Progenitor cell of endocrine pancreas (in vitro differentiated cells): ENCODE measurements at regions not wholly inside any gene's neighbourhood (a gene's known extent, or its start where the extent isn't known, plus 50 kb on each side); places are given as distances from the start of the nearest gene placed in this dataset.

Experiments used
- DNase-seq: peaks from one replicate; pipeline ENCODE4 v3.0.0; 2021; ENCODE audit warnings: low spot score; ENCODE audit not compliant: unreplicated experiment
- H3K27ac Mint-ChIP-seq: 2 replicates; pipeline ENCODE4 v1.8.0; 2021; ENCODE audit warnings: mild to moderate bottlenecking, moderate library complexity, mixed read lengths
- H3K27me3 Mint-ChIP-seq: 2 replicates; pipeline ENCODE4 v1.8.0; 2021; ENCODE audit warnings: mixed read lengths
- H3K36me3 Mint-ChIP-seq: 2 replicates; pipeline ENCODE4 v1.8.0; 2022; ENCODE audit warnings: mixed read lengths; ENCODE audit not compliant: insufficient read depth
- H3K4me1 Mint-ChIP-seq: 2 replicates; pipeline ENCODE4 v1.8.0; 2021; ENCODE audit warnings: low read depth, mixed read lengths
- H3K4me3 Mint-ChIP-seq: 2 replicates; pipeline ENCODE4 v1.8.0; 2021; ENCODE audit warnings: low read depth, mild to moderate bottlenecking, moderate library complexity, mixed read lengths
- H3K9me3 Mint-ChIP-seq: 2 replicates; pipeline ENCODE4 v1.8.0; 2021; ENCODE audit warnings: low read depth, mixed read lengths
- CTCF ChIP-seq: fragments of 200-600 bp; sonication (generic); IDR thresholded peaks from one replicate; pipeline ENCODE4 v1.5.0; 2021; ENCODE audit warnings: antibody characterized with exemption, mild to moderate bottlenecking; ENCODE audit not compliant: unreplicated experiment

GRCh38 chr15:26128611-26129140 is 265.5 kb upstream of the ATP10A start:
- Mint-ChIP-seq H3K27ac (no peak overlapping the region), H3K4me1 (peaks cover 10% of the 10 kb centered on the region)

DNA sequence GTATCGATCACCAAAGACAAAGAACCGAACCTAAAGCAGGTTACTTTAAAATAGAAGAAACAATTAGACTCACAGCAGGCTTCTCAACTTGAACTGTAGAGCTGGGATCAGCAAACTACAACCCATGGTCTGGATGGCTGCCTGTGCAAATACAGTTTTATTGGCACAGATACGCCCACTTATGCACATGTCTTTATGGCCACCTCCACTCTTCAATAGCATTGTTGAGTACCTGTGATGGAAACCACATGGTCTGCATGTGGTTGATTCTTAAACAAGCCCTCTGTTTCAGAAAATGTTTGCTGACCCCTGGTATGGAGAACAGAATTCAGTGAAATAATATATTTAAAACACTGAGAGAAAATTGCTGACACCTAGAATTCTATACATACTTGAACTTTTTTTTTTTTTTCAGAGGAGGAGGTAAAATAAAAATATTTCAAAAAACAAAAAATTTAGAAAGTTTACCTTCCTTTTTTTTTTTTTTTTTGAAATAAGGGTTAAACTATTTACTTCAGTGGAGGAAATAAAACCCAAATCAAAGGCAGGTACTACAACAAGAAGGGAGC is 263.8 kb upstream of the ATP10A start:
- H3K27me3 Mint-ChIP-seq, result peaks cover 2% of the 10 kb centered on the region
- H3K36me3 Mint-ChIP-seq, result no peaks in the 10 kb centered on the region
- no peak for TF ChIP-seq CTCF
- DNase-seq, result no peak
- no peak overlapping the region for H3K27ac Mint-ChIP-seq
- no peak overlapping the region for H3K4me3 Mint-ChIP-seq
- peaks cover 3% of the 10 kb centered on the region for H3K9me3 Mint-ChIP-seq
- peaks cover 1% of the 10 kb centered on the region for H3K4me1 Mint-ChIP-seq

More at GRCh38 chr15:26128611-26129140, 265.5 kb upstream of the ATP10A start:
- peaks cover 8% of the 10 kb centered on the region for H3K27me3 Mint-ChIP-seq
- no peak for DNase-seq
- no peaks in the 10 kb centered on the region for H3K9me3 Mint-ChIP-seq
- no peak for TF ChIP-seq CTCF
- H3K36me3 Mint-ChIP-seq, result no peaks in the 10 kb centered on the region
- no peak overlapping the region for H3K4me3 Mint-ChIP-seq

GRCh38 chr15:26126070-26126469 is 262.9 kb upstream of the ATP10A start:
- Mint-ChIP-seq H3K4me3 (no peak overlapping the region), H3K36me3 (no peaks in the 10 kb centered on the region), H3K27me3 (no peaks in the 10 kb centered on the region), H3K27ac (no peak overlapping the region), H3K9me3 (peaks cover 3% of the 10 kb centered on the region), H3K4me1 (peaks cover 1% of the 10 kb centered on the region)
- DNase-seq, result no peak
- TF ChIP-seq CTCF, result no peak

DNA sequence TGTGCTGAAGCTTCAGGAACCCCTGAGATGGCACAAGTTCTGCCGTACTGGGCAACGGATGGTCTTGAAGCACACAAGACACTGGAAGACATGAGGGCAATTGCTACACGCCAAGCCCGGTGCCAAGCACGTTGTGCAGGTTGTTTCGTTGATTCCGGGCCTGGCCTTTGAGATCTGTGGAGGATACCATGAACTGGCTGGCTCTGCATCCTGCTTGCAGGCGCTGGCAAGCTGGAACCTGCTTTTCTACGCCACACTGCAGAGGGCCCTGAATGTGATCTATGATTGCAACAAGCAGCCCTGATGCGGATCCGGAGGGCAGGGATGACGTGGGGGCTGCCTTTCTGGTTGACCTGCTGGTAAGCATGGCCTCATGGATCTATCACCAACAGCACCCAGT is 262.5 kb upstream of the ATP10A start:
- Mint-ChIP-seq H3K4me1 (peaks cover 1% of the 10 kb centered on the region), H3K4me3 (no peak overlapping the region), H3K9me3 (peaks cover 3% of the 10 kb centered on the region), H3K27ac (no peak overlapping the region), H3K36me3 (no peaks in the 10 kb centered on the region), H3K27me3 (no peaks in the 10 kb centered on the region)
- no peak for DNase-seq
- TF ChIP-seq CTCF, result no peak

DNA sequence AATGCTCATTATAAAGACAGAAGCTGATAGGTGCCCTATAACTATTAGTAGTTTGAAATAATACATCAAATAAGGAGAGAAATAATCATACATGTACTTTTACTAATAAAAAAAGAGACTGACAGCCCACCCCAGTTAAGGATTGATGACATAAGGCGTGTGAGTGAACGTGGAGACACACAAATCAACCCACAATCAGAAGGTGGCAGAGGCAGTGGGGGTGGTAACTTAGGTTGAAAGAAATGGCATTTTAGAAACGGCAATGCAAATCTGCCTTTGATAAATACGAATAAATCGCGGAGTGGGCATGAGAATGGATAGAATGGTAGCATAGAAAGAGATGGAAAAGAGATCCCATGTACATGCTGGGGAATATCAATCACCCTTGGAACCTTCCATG is 256.2 kb upstream of the ATP10A start:
- Mint-ChIP-seq H3K36me3 (no peaks in the 10 kb centered on the region), H3K27me3 (no peaks in the 10 kb centered on the region), H3K27ac (no peak overlapping the region), H3K4me1 (peaks cover 6% of the 10 kb centered on the region), H3K4me3 (no peak overlapping the region), H3K9me3 (peaks cover 3% of the 10 kb centered on the region)
- no peak for TF ChIP-seq CTCF
- DNase-seq, result no peak
